Bronchial epithelial cell (primary cell): ENCODE measurements at regions not wholly inside any gene's neighbourhood (a gene's known extent, or its start where the extent isn't known, plus 50 kb on each side); places are given as distances from the start of the nearest gene placed in this dataset.
A peak's percentile ranks its signal among the peaks of the same experiment; 100 is the strongest.

ENCODE experiments used
- DNase-seq: peaks from one replicate; pipeline ENCODE4 v3.0.0-alpha.2; 2010; ENCODE audit warnings: low read depth
- FAIRE-seq: peaks from 2 replicates; lab custom pipeline; 2011; peaks lifted over from hg19 to GRCh38; lab: Jason Lieb, UNC
- H3K27me3 ChIP-seq: 2 replicates; pipeline ENCODE4 v1.5.1; 2011; ENCODE audit warnings: low read length; ENCODE audit not compliant: control insufficient read depth, insufficient read depth
- H3K36me3 ChIP-seq: 2 replicates; pipeline ENCODE4 v1.5.1; 2011; ENCODE audit warnings: low read length; ENCODE audit not compliant: control insufficient read depth, insufficient read depth
- H3K4me3 ChIP-seq: 2 replicates; pipeline ENCODE4 v1.5.1; 2011; ENCODE audit warnings: mild to moderate bottlenecking, low read depth, low read length, control low read depth
- TF ChIP-seq, protein P1 (sequence below): IDR thresholded peaks from 2 replicates; pipeline ENCODE4 v1.5.1; 2011; ENCODE audit warnings: mild to moderate bottlenecking, moderate library complexity, low read length, control low read depth, inconsistent platforms; ENCODE audit not compliant: insufficient read depth, severe bottlenecking

DNA sequence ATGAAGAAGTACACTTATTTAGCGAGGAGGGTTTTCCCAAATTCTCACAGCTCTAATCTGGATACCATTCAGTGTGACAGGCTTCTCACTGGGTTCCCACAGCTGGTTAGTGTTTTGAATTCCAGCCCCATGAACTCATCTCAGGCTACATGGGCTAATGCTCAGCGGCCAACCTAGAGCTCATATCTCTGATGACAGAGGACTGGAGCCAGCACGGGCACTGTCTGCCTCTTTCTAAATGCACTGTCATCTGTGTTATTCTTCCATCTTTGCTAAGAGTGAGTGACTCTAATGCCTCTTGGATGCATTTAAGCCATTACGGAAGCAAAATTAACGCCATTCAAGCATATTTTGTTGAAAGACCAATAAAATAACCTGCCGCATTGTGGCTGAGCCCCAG lies 308.9 kb upstream of the JAG1 start:
- H3K36me3 ChIP-seq, result no peaks in the 10 kb centered on the region
- TF ChIP-seq, protein P1, sequence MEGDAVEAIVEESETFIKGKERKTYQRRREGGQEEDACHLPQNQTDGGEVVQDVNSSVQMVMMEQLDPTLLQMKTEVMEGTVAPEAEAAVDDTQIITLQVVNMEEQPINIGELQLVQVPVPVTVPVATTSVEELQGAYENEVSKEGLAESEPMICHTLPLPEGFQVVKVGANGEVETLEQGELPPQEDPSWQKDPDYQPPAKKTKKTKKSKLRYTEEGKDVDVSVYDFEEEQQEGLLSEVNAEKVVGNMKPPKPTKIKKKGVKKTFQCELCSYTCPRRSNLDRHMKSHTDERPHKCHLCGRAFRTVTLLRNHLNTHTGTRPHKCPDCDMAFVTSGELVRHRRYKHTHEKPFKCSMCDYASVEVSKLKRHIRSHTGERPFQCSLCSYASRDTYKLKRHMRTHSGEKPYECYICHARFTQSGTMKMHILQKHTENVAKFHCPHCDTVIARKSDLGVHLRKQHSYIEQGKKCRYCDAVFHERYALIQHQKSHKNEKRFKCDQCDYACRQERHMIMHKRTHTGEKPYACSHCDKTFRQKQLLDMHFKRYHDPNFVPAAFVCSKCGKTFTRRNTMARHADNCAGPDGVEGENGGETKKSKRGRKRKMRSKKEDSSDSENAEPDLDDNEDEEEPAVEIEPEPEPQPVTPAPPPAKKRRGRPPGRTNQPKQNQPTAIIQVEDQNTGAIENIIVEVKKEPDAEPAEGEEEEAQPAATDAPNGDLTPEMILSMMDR, result no peak
- DNase-seq (peak; percentile 60), FAIRE-seq (peak; percentile 79)
- H3K4me3 ChIP-seq, result no peak overlapping the region
- no peaks in the 10 kb centered on the region for H3K27me3 ChIP-seq

DNA sequence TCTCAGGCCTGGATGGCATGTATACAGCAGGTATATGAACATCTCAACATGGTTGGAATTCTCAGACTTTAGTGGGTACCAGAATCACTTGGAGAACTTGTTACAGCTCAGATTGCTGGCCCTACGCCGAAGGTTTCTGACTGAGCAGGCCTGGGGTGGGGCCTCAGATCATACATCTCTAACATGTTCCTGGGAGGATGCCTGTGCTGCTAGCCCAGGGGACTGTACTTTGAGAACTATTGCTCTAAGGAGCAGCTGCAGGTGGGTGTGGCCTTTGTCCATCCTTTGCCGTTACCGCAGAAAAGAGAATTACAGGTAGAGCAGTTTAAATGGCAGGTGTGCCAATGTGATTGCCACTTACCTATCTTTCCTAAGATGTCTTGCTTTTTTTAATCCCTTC lies 310.5 kb upstream of the JAG1 start:
- TF ChIP-seq, protein P1, result no peak
- DNase-seq, result no peak
- no peak for FAIRE-seq
- H3K4me3 ChIP-seq, result no peak overlapping the region
- H3K36me3 ChIP-seq, result no peaks in the 10 kb centered on the region
- no peaks in the 10 kb centered on the region for H3K27me3 ChIP-seq

DNA sequence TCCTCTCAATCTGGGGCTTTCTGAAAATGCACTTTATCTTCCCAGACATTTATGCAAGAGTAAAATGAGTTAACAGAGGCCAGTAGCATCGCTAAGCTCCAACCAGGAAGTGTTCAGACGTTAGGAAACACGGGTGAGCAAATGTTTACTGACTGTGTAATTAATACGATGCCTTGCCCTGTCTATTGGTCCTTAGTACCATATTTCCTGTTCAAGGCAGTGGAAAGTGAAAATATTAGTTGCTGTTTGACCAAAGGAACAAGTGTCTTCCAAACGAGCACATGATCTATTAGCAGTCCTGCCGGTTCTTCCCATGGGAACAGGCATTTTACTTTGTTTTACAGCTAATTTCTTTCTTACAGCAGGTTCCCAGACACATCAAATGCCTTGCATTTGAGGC lies 311.1 kb upstream of the JAG1 start:
- TF ChIP-seq, protein P1, result no peak
- peak; percentile 77 for DNase-seq
- Histone ChIP-seq H3K4me3 (no peak overlapping the region), H3K27me3 (no peaks in the 10 kb centered on the region), H3K36me3 (no peaks in the 10 kb centered on the region)
- peak; percentile 47 for FAIRE-seq

DNA sequence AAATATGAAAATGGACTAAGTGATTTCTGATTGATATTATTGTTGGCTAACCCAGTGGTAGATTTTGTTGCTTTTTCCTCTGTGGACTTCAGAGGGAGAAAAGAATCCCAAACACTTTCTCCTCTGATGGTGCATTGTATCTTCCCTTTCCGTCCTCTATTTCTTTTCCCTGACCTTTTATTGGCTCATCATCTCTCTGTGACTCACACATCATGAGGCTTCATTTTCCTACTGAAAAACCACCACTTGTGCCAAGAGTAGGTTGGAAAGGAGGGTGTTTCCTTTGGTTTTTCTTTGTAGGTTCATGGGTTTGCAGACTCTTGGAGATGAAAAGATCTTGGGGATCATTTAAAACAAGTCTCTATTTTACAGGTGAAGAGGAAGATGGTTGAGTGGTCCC lies 311.7 kb upstream of the JAG1 start:
- FAIRE-seq (peak; percentile 40), DNase-seq (peak; percentile 73)
- TF ChIP-seq, protein P1, result no peak
- H3K27me3 ChIP-seq, result no peaks in the 10 kb centered on the region
- H3K36me3 ChIP-seq, result no peaks in the 10 kb centered on the region
- H3K4me3 ChIP-seq, result no peak overlapping the region

DNA sequence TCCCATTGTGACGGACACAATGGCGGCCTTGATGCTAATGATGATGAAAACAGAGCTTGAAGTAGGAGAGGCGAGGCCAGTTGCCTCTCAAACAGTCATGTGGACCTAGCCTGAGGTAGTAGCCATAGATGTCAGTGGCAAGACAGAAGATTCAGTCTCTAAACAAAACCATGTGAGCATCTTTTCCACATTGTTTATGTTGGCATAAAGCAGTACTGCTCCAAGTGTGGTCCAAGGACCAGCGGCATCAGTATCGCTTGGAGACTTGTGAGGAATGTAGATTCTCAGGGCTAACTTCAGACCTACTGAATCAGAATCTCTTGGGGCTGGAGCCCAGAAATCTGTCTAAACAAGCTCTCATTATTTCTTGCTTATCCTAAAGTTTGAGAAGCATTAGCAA lies 312.8 kb upstream of the JAG1 start:
- Histone ChIP-seq H3K27me3 (no peaks in the 10 kb centered on the region), H3K4me3 (no peak overlapping the region), H3K36me3 (no peaks in the 10 kb centered on the region)
- TF ChIP-seq, protein P1, result no peak
- FAIRE-seq, result no peak
- DNase-seq, result no peak

DNA sequence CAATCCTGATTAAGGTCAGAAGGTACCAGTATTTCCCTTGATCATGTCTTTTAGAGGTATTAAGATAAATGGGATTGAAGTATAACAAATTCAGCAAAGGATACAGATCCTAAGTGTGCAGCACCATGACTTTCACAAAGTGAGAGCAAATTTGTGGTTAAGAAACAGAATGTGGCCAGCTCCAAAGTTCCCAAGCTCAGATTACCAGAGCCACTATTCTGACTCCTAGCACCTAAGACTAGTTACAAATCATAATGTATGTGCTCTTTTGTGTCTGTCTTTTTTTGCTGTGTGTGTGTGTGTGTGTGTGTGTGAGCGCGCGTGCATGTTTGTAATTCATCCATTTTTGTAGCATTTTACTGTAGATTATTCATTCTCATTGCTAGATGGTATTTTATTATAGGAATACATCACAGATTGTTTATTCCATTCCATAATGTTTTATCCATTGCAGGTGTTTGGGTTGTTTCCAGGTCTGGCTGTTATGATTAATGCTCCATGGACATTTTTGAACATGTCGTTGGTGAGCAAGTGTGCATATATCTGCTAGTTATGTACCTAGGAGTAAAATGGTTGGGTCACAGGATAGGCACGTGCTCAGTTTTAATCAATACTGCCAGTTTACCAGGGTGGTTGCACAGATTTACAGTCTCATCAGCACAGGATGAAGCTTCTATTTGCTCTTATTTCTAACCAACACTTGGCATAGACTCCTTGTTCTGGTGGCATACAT lies 314.0 kb upstream of the JAG1 start:
- DNase-seq, result peak; percentile 95
- Histone ChIP-seq H3K27me3 (no peaks in the 10 kb centered on the region), H3K4me3 (no peak overlapping the region), H3K36me3 (no peaks in the 10 kb centered on the region)
- TF ChIP-seq, protein P1, result no peak
- peak; percentile 18 for FAIRE-seq
